K562 (cell line): ENCODE measurements at regions not wholly inside any gene's neighbourhood (a gene's known extent, or its start where the extent isn't known, plus 50 kb on each side); places are given as distances from the start of the nearest gene placed in this dataset.

Source experiments
- ERF ChIP-seq: fragments of 450-650 bp; formaldehyde crosslinking; IDR thresholded peaks from 2 replicates; pipeline ENCODE4 v1.4.0; 2020; ENCODE audit warnings: mild to moderate bottlenecking, mixed read lengths
- EWSR1 ChIP-seq: fragments of 450-650 bp; IDR thresholded peaks from 2 replicates; pipeline ENCODE4 v1.6.1; 2018; ENCODE audit warnings: borderline replicate concordance, mild to moderate bottlenecking, low read depth, moderate library complexity; ENCODE audit not compliant: partially characterized antibody
- HNRNPK ChIP-seq: fragments of 200-400 bp; formaldehyde crosslinking; IDR thresholded peaks from one replicate; pipeline ENCODE4 v1.6.1; 2018; ENCODE audit warnings: mild to moderate bottlenecking, low read depth, low read length; ENCODE audit not compliant: poor library complexity, severe bottlenecking
- HNRNPL ChIP-seq: fragments of 200-400 bp; formaldehyde crosslinking; IDR thresholded peaks from 2 replicates; pipeline ENCODE4 v1.6.1; 2017; ENCODE audit warnings: low read depth, mild to moderate bottlenecking, low read length
- MEF2D ChIP-seq: conservative IDR thresholded peaks from 2 replicates; pipeline ENCODE4 v1.6.1; 2016; ENCODE audit warnings: low read depth, missing genetic modification characterization, missing compliant biosample characterization
- NFE2 ChIP-seq: IDR thresholded peaks from 2 replicates; pipeline ENCODE4 v1.6.1; 2014; ENCODE audit warnings: antibody characterized with exemption, low read depth
- NFIC ChIP-seq: fragments of 450-650 bp; IDR thresholded peaks from 2 replicates; pipeline ENCODE4 v1.6.1; 2017; ENCODE audit warnings: mild to moderate bottlenecking, inconsistent platforms
- NONO ChIP-seq, 2 experiments: fragments of 200-400 bp in 1 of 2; fragments of 450-650 bp in 1 of 2; formaldehyde crosslinking in 1 of 2; IDR thresholded peaks; 2 replicates each; pipeline ENCODE4 v1.6.1; 2017; ENCODE audit warnings: low read depth in 2 of 2, mild to moderate bottlenecking in 2 of 2, moderate library complexity in 2 of 2, low read length in 1 of 2
- NR2F6 ChIP-seq: fragments of 450-650 bp; formaldehyde crosslinking; IDR thresholded peaks from 2 replicates; pipeline ENCODE4 v1.4.0; 2020; ENCODE audit warnings: mild to moderate bottlenecking
- RHOXF2B ChIP-seq: fragments of 250-450 bp; sonication (Bioruptor Pico); conservative IDR thresholded peaks from 2 replicates; pipeline ENCODE4 v1.5.1; 2021
- SNAPC5 ChIP-seq: fragments of 250-450 bp; sonication (Bioruptor Pico); IDR thresholded peaks from 2 replicates; pipeline ENCODE4 v1.8.0; 2021; ENCODE audit warnings: moderate library complexity, mild to moderate bottlenecking, inconsistent platforms
- U2AF1 ChIP-seq: fragments of 200-400 bp; formaldehyde crosslinking; optimal IDR thresholded peaks from 2 replicates; pipeline ENCODE3; 2017; ENCODE audit warnings: mild to moderate bottlenecking, low read depth, low read length, moderate library complexity
- ZNF121 ChIP-seq: sonication (generic); formaldehyde crosslinking; conservative IDR thresholded peaks from 2 replicates; pipeline ENCODE4 v1.8.0; 2022; ENCODE audit warnings: missing genetic modification reagents
- ZNF224 ChIP-seq: sonication (generic); formaldehyde crosslinking; IDR thresholded peaks from 2 replicates; pipeline ENCODE4 v1.8.0; 2022; ENCODE audit warnings: mild to moderate bottlenecking, missing genetic modification reagents
- ZNF24 ChIP-seq: fragments of 450-650 bp; IDR thresholded peaks from 2 replicates; pipeline ENCODE4 v1.6.1; 2016
- ZNF347 ChIP-seq: fragments of 450-650 bp; formaldehyde crosslinking; IDR thresholded peaks from 2 replicates; pipeline ENCODE4 v1.4.0; 2020; ENCODE audit warnings: low read depth, mild to moderate bottlenecking, moderate library complexity
- ZNF431 ChIP-seq: sonication (generic); formaldehyde crosslinking; IDR thresholded peaks from 2 replicates; pipeline ENCODE4 v1.8.0; 2022; ENCODE audit warnings: mild to moderate bottlenecking, missing genetic modification reagents
- ZNF696 ChIP-seq: fragments of 250-450 bp; sonication (Bioruptor Pico); conservative IDR thresholded peaks from 2 replicates; pipeline ENCODE4 v1.4.0; 2020; ENCODE audit warnings: mild to moderate bottlenecking, moderate library complexity
- TF ChIP-seq, protein P1 (sequence below): fragments of 450-650 bp; IDR thresholded peaks from 2 replicates; pipeline ENCODE4 v1.6.1; 2016; ENCODE audit warnings: low read depth, mild to moderate bottlenecking, moderate library complexity
- TF ChIP-seq, protein P2 (sequence below), 2 experiments: fragments of 450-650 bp in 1 of 2; sonication (generic) in 1 of 2; formaldehyde crosslinking in 1 of 2; IDR thresholded peaks; 2 replicates each; pipeline versions ENCODE4 v1.7.1 to v1.9.0; 2016 to 2022; ENCODE audit warnings: inconsistent platforms in 1 of 2, mild to moderate bottlenecking in 1 of 2, missing genetic modification reagents in 1 of 2

DNA sequence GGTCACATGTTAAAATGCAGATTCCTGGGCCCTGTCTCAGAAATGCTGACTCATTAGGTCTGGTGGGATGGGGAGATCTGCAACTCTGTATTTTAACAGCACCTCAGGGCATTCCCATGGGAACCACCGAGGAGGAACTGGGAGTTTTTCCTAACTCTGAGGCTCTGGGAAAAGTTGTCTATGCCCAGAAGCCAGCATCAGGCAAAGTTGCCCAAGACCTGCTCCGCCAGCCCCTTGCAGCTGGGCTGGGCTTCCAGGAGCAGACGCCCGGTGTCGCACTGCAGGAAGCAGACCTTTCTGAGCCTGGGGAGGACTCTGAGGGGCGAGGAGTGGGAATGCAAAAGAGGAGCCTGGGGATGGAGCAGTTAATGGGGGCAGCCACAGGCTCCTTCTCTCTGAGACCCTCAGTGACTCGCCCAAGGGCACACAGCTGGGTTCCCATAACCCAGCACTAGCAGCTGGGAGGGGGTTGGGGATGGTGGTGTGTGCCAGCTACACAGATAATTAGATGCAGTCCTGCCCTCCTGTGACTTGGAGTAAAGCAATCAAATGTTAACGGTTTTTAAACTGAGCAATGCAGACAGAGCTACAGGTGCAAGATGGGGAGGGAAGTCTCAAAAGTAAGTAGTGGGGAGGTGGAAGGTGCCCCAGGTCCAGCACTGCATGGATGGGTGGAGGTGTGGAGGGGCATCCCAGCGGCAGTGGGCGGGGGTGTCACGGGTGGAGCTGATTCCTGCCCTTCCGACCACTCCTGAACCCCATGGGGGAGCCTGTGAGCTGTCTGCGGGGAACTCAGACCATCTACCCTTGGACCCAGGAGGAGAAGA is 100.4 kb downstream of the LSM3 start (continued):
- TF ChIP-seq ZNF696 (no peak), NONO (IDR thresholded peaks at IDR 0.05; ENCODE audit: low read depth in 2 of 2, low read length in 1 of 2) (no peak), ERF (no peak), HNRNPK (no peak), RHOXF2B (no peak), ZNF224 (CRISPR knock-in tag) (no peak), ZNF24 (no peak), ZNF431 (no peak), EWSR1 (no peak), MEF2D (no peak), NR2F6 (no peak), ZNF347 (CRISPR knock-in tag) (no peak), U2AF1 (no peak), NFE2 (peak; percentile 99), NFIC (no peak), HNRNPL (no peak), SNAPC5 (CRISPR knock-in tag) (no peak), ZNF121 (CRISPR knock-in tag) (no peak)
- TF ChIP-seq, protein P1, sequence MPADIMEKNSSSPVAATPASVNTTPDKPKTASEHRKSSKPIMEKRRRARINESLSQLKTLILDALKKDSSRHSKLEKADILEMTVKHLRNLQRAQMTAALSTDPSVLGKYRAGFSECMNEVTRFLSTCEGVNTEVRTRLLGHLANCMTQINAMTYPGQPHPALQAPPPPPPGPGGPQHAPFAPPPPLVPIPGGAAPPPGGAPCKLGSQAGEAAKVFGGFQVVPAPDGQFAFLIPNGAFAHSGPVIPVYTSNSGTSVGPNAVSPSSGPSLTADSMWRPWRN = no peak
- TF ChIP-seq, protein P2, sequence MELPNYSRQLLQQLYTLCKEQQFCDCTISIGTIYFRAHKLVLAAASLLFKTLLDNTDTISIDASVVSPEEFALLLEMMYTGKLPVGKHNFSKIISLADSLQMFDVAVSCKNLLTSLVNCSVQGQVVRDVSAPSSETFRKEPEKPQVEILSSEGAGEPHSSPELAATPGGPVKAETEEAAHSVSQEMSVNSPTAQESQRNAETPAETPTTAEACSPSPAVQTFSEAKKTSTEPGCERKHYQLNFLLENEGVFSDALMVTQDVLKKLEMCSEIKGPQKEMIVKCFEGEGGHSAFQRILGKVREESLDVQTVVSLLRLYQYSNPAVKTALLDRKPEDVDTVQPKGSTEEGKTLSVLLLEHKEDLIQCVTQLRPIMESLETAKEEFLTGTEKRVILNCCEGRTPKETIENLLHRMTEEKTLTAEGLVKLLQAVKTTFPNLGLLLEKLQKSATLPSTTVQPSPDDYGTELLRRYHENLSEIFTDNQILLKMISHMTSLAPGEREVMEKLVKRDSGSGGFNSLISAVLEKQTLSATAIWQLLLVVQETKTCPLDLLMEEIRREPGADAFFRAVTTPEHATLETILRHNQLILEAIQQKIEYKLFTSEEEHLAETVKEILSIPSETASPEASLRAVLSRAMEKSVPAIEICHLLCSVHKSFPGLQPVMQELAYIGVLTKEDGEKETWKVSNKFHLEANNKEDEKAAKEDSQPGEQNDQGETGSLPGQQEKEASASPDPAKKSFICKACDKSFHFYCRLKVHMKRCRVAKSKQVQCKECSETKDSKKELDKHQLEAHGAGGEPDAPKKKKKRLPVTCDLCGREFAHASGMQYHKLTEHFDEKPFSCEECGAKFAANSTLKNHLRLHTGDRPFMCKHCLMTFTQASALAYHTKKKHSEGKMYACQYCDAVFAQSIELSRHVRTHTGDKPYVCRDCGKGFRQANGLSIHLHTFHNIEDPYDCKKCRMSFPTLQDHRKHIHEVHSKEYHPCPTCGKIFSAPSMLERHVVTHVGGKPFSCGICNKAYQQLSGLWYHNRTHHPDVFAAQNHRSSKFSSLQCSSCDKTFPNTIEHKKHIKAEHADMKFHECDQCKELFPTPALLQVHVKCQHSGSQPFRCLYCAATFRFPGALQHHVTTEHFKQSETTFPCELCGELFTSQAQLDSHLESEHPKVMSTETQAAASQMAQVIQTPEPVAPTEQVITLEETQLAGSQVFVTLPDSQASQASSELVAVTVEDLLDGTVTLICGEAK (IDR thresholded peaks at IDR 0.05) = no peak
- TF ChIP-seq, protein P2 (CRISPR knock-in tag; IDR thresholded peaks at IDR 0.05) = no peak
